Peyer's patch (tissue), 4 donors: ENCODE measurements at regions not wholly inside any gene's neighbourhood (a gene's known extent, or its start where the extent isn't known, plus 50 kb on each side); places are given as distances from the start of the nearest gene placed in this dataset.

Experiments
- CTCF ChIP-seq, 6 experiments: fragments of 450-650 bp in 4 of 6; fragments of 200-600 bp in 2 of 6; sonication (generic) in 1 of 6; IDR thresholded peaks; one replicate each; pipeline ENCODE4 v1.5.1; 2017 to 2019; ENCODE audit warnings: antibody characterized with exemption in 6 of 6, mild to moderate bottlenecking in 3 of 6, moderate library complexity in 1 of 6
- POLR2A ChIP-seq, 2 donors: fragments of 450-650 bp; IDR thresholded peaks; one replicate each; pipeline ENCODE4 v1.5.1; 2017; ENCODE audit warnings: antibody characterized with exemption in 2 of 2, mild to moderate bottlenecking in 2 of 2, moderate library complexity in 2 of 2

- TF ChIP-seq CTCF (IDR thresholded peaks at IDR 0.05) (no peak), POLR2A (IDR thresholded peaks at IDR 0.05) (no peak)
These were observed 140.7 kb downstream of the NSG2 start for GRCh38 chr5:174186096-174186695.
